ENCODE measurements at regions not wholly inside any gene's neighbourhood (a gene's known extent, or its start where the extent isn't known, plus 50 kb on each side); places are given as distances from the start of the nearest gene placed in this dataset.

GRCh38 chr16:6027733-6028132 is 930.1 kb upstream of the EEF2KMT start:
- Histone ChIP-seq H3K36me3 (ENCODE audit: control insufficient read depth, insufficient read depth, low read length) (no peaks in the 10 kb centered on the region), H3K27me3 (ENCODE audit: control insufficient read depth, insufficient read depth, low read length) (no peaks in the 10 kb centered on the region), H3K4me3 (ENCODE audit: low read depth, low read length) (no peak overlapping the region)
- no peak for DNase-seq (ENCODE audit: low read depth)
- no peak for TF ChIP-seq CTCF (IDR thresholded peaks at IDR 0.05; ENCODE audit: insufficient read depth, low read depth, low read length)
- CTCF ChIA-PET = no interaction called here
- POLR2A ChIA-PET = no interaction called here

- POLR2A ChIA-PET = no interaction called here
Measured at GRCh38 chr16:6023449-6023848, 925.9 kb upstream of the EEF2KMT start.

GRCh38 chr16:6021276-6021943 is 923.8 kb upstream of the EEF2KMT start:
- no peak for TF ChIP-seq CTCF (IDR thresholded peaks at IDR 0.05; ENCODE audit: insufficient read depth, low read depth, low read length)
- POLR2A ChIA-PET = no interaction called here
- CTCF ChIA-PET = no interaction called here
- Histone ChIP-seq H3K36me3 (ENCODE audit: control insufficient read depth, insufficient read depth, low read length) (no peaks in the 10 kb centered on the region), H3K4me3 (ENCODE audit: low read depth, low read length) (no peak overlapping the region), H3K27me3 (ENCODE audit: control insufficient read depth, insufficient read depth, low read length) (no peaks in the 10 kb centered on the region)
- DNase-seq (ENCODE audit: low read depth) = no peak

More at GRCh38 chr16:6023449-6023848, 925.9 kb upstream of the EEF2KMT start:
- CTCF ChIA-PET = interaction anchor here (0.7 kb wide), 1 partner anchor 11 kb away, joined by 3 read pairs; no protein-coding TSS in a partner anchor
- no peak overlapping the region for H3K4me3 ChIP-seq (ENCODE audit: low read depth, low read length)
- no peaks in the 10 kb centered on the region for H3K36me3 ChIP-seq (ENCODE audit: control insufficient read depth, insufficient read depth, low read length)
- DNase-seq (ENCODE audit: low read depth) = no peak
- no peak for TF ChIP-seq CTCF (IDR thresholded peaks at IDR 0.05; ENCODE audit: insufficient read depth, low read depth, low read length)
- H3K27me3 ChIP-seq (ENCODE audit: control insufficient read depth, insufficient read depth, low read length) = no peaks in the 10 kb centered on the region

- TF ChIP-seq CTCF (IDR thresholded peaks at IDR 0.05; ENCODE audit: insufficient read depth, low read depth, low read length) = no peak
- H3K27me3 ChIP-seq (ENCODE audit: control insufficient read depth, insufficient read depth, low read length) = no peaks in the 10 kb centered on the region
- ChIA-PET CTCF (no interaction called here), POLR2A (no interaction called here)
- no peak overlapping the region for H3K4me3 ChIP-seq (ENCODE audit: low read depth, low read length)
- no peak for DNase-seq (ENCODE audit: low read depth)
- H3K36me3 ChIP-seq (ENCODE audit: control insufficient read depth, insufficient read depth, low read length) = no peaks in the 10 kb centered on the region
Measured at GRCh38 chr16:6020162-6020985, 922.8 kb upstream of the EEF2KMT start.

- TF ChIP-seq CTCF (IDR thresholded peaks at IDR 0.05; ENCODE audit: insufficient read depth, low read depth, low read length) = no peak
- no peak overlapping the region for H3K4me3 ChIP-seq (ENCODE audit: low read depth, low read length)
Measured at GRCh38 chr16:6019490-6019991, 921.9 kb upstream of the EEF2KMT start.

More at GRCh38 chr16:6019490-6019991, 921.9 kb upstream of the EEF2KMT start:
- POLR2A ChIA-PET = no interaction called here
- no peak for DNase-seq (ENCODE audit: low read depth)
- H3K27me3 ChIP-seq (ENCODE audit: control insufficient read depth, insufficient read depth, low read length) = no peaks in the 10 kb centered on the region
- no peaks in the 10 kb centered on the region for H3K36me3 ChIP-seq (ENCODE audit: control insufficient read depth, insufficient read depth, low read length)
- CTCF ChIA-PET = no interaction called here
